Pancreas (tissue), 10 donors: ENCODE measurements at regions not wholly inside any gene's neighbourhood (a gene's known extent, or its start where the extent isn't known, plus 50 kb on each side); places are given as distances from the start of the nearest gene placed in this dataset.

Experiments
- ATAC-seq, 4 donors: fragments of 200-7000 bp; cut with Tn5 transposase; one replicate each; pipeline versions ENCODE4 v1.8.0 to v1.9.1; 2020; ENCODE audit warnings: mild to moderate bottlenecking in 4 of 4, moderate library complexity in 4 of 4
- DNase-seq, 6 donors: peaks; one replicate each; pipeline ENCODE4 v3.0.0-alpha.2; 2020
- FAIRE-seq: peaks from 2 replicates; lab custom pipeline; 2012; peaks lifted over from hg19 to GRCh38; lab: Jason Lieb, UNC
- H3K27ac ChIP-seq, 4 donors: fragments of 200-600 bp; sonication (generic); 1 replicate in 3 of 4; 2 replicates in 1 of 4; pipeline versions ENCODE4 v1.5.0 to v1.8.0; 2020
- H3K27me3 ChIP-seq, 4 donors: fragments of 200-600 bp; one replicate each; pipeline ENCODE4 v1.8.0; 2021
- H3K36me3 ChIP-seq, 3 donors: fragments of 200-600 bp; sonication (generic) in 1 of 3; one replicate each; pipeline versions ENCODE4 v1.5.0 to v1.8.0; 2020 to 2021
- H3K4me1 ChIP-seq, 3 donors: fragments of 200-600 bp; one replicate each; pipeline ENCODE4 v1.8.0; 2021
- H3K4me3 ChIP-seq, 4 donors: fragments of 200-600 bp; sonication (generic) in 2 of 4; one replicate each; pipeline versions ENCODE4 v1.5.0 to v1.8.0; 2020 to 2021
- H3K9me3 ChIP-seq, 4 donors: fragments of 200-600 bp; one replicate each; pipeline ENCODE4 v1.8.0; 2021
- WGBS, 2 donors: extraction: QIAGEN DNeasy Blood & Tissue Kit; methylation state at CpG; one replicate each; pipeline ENCODE4 v1.1.7; 2013; 5-methylcytosine and 5-hydroxymethylcytosine counted together
- intact Hi-C, 3 donors: fragments of 100-400 bp; cut with DNase I; formaldehyde crosslinking; loops; one replicate each; pipeline versions ENCODE4 v1.11.1 to v1.14.2; 2022
- TF ChIP-seq, protein P1 (sequence below), 4 donors: fragments of 200-600 bp; sonication (generic) in 3 of 4; IDR thresholded peaks; one replicate each; pipeline versions ENCODE4 v1.5.0 to v1.8.0; 2021; ENCODE audit warnings: antibody characterized with exemption in 4 of 4
- donor health status: healthy with polysubstance abuse.
- donor health status: DM: no; HTN: no; CAD: no; lungs with moderate emphysema.
- donor health status: DM: no; HTN: no; CAD: no.
- donor health status: control.
- donor health status: control.
- donor health status: Bipolar disorder and iron deficiency.
- donor health status: DM: yes; HTN: yes; CAD: no.
- donor health status: DM: no; HTN: no; CAD: no.
- donor health status: DM: no; HTN: no; CAD: no.
- donor health status: DM: yes; HTN: yes; CAD: no.

DNA sequence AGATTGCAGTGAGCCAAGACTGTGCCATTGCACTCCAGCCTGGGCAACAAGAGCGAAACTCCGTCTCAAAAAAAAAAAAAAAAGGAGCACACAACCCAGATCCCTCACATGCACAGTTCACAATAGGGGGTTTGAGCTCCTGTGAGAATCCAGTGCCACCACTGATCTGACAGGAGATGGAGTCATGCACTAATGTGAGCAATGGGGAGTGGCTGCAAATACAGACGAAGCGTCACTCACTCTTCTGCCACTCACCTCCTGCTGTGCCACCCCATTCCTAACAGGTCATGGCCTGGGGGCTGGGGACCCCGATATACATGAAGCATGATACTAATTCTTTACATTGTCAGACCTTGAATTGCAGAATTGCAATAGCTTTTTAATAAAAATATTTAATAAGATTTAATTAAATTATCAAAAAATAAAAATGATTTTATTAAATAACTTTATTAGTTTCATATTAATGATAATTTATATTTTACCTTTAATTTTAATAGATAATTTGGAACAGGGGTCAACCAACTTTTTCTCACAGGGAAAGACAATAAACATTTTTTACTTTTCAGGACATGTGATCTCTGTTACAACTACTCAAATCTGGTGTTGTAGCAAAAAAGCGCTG lies 171.4 kb downstream of the COPRS start:
- Histone ChIP-seq H3K27ac (no peak overlapping the region), H3K4me3 (no peak overlapping the region), H3K9me3 (no peaks in the 10 kb centered on the region), H3K4me1 (no peaks in the 10 kb centered on the region), H3K36me3 (no peaks in the 10 kb centered on the region), H3K27me3 (no peaks in the 10 kb centered on the region)
- FAIRE-seq = no peak
- DNase-seq = no peak
- intact Hi-C loops = no loop called here
- TF ChIP-seq, protein P1, sequence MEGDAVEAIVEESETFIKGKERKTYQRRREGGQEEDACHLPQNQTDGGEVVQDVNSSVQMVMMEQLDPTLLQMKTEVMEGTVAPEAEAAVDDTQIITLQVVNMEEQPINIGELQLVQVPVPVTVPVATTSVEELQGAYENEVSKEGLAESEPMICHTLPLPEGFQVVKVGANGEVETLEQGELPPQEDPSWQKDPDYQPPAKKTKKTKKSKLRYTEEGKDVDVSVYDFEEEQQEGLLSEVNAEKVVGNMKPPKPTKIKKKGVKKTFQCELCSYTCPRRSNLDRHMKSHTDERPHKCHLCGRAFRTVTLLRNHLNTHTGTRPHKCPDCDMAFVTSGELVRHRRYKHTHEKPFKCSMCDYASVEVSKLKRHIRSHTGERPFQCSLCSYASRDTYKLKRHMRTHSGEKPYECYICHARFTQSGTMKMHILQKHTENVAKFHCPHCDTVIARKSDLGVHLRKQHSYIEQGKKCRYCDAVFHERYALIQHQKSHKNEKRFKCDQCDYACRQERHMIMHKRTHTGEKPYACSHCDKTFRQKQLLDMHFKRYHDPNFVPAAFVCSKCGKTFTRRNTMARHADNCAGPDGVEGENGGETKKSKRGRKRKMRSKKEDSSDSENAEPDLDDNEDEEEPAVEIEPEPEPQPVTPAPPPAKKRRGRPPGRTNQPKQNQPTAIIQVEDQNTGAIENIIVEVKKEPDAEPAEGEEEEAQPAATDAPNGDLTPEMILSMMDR (IDR thresholded peaks at IDR 0.05) = no peak
- ATAC-seq = no peak
- 69 to 74% methylated on average over 6 of the region's 6 CpGs for WGBS, 2 donors

DNA sequence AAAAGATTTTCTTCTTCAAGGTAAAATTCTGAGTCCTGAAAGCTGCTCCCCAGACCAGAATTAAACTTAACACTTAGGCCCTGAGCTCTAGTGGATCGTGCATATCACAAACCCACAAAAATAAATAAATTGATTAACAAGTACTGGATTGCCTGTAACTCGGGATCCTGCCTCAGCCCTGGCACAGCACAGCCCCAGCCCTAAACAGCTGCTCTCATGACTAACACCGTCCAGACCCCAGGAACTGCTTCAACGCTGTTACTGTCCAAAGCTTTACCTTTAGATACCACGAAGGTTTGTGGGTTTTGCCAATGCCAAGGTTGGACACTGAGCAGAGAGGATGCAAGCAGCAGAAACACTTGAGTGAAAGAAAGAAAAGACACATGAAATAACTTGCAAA lies 172.5 kb downstream of the COPRS start:
- no peaks in the 10 kb centered on the region for H3K36me3 ChIP-seq
- H3K27me3 ChIP-seq = no peaks in the 10 kb centered on the region
- no peaks in the 10 kb centered on the region for H3K9me3 ChIP-seq
- H3K4me3 ChIP-seq = no peak overlapping the region
- TF ChIP-seq, protein P1 (IDR thresholded peaks at IDR 0.05) = no peak
- DNase-seq (no peak), FAIRE-seq (no peak), ATAC-seq (no peak)
- no peaks in the 10 kb centered on the region for H3K4me1 ChIP-seq
- 59 to 72% methylated on average over 5 of the region's 5 CpGs for WGBS, 2 donors
- intact Hi-C loops = no loop called here
- no peak overlapping the region for H3K27ac ChIP-seq

- no peak for ATAC-seq
- no peaks in the 10 kb centered on the region for H3K36me3 ChIP-seq
- DNase-seq = no peak
- intact Hi-C loops = no loop called here
- WGBS, 2 donors = 0 to 2% methylated on average over 1 of the region's 1 CpG
- H3K27ac ChIP-seq = no peak overlapping the region
- H3K27me3 ChIP-seq = no peaks in the 10 kb centered on the region
- no peaks in the 10 kb centered on the region for H3K9me3 ChIP-seq
- FAIRE-seq = no peak
- no peak overlapping the region for H3K4me3 ChIP-seq
- TF ChIP-seq, protein P1 (IDR thresholded peaks at IDR 0.05) = no peak
- H3K4me1 ChIP-seq = no peaks in the 10 kb centered on the region
These were observed 174.1 kb downstream of the COPRS start for GRCh38 chr17:31684901-31685300.

DNA sequence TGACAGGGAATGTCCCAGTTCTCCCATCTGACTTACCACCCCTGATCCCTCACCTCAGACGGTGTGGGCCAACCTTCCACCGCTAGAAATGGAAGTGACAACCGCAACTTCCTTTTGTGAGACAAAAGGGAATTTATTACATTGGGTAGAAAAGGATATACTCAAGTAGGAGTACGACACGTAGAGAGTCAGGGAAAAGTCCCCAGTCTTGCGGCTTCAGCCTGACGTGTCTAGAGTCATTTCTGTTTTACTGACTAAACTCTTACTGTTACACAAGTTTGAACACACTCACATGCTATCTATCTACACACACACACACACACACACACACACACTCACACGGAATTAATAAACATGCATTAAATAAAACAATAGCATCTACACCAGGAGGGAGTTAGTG lies 178.9 kb downstream of the COPRS start:
- Histone ChIP-seq H3K27ac (no peak overlapping the region), H3K4me3 (no peak overlapping the region), H3K27me3 (no peaks in the 10 kb centered on the region), H3K9me3 (no peaks in the 10 kb centered on the region), H3K4me1 (no peaks in the 10 kb centered on the region), H3K36me3 (no peaks in the 10 kb centered on the region)
- DNase-seq = no peak
- WGBS, 2 donors = 75 to 85% methylated on average over 8 of the region's 8 CpGs
- intact Hi-C loops = no loop called here
- FAIRE-seq = no peak
- TF ChIP-seq, protein P1 (IDR thresholded peaks at IDR 0.05) = no peak
- ATAC-seq = no peak

DNA sequence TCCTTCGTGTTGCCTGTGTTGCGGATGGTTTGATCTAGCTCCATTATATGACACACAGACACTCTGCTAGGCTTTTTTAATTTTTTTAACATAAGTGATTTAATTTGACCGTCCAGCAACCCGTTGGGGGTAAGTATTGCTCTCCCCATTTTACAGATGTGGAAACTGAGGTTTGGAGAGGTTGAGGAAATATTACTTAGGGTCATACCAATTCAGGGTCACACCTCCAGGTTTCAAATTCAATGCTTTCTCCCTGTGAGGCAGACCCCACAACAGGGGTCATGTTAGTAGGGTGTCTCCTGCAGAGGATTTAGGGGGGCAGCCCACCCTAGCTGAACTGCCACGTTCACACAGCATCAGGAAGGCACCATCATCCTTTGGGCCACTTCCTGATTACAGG lies 179.4 kb downstream of the COPRS start:
- Histone ChIP-seq H3K4me3 (no peak overlapping the region), H3K4me1 (no peaks in the 10 kb centered on the region), H3K9me3 (no peaks in the 10 kb centered on the region), H3K27ac (no peak overlapping the region), H3K27me3 (no peaks in the 10 kb centered on the region), H3K36me3 (no peaks in the 10 kb centered on the region)
- intact Hi-C loops = no loop called here
- ATAC-seq (no peak), FAIRE-seq (no peak), DNase-seq (no peak)
- WGBS, 2 donors = 78 to 90% methylated on average over 5 of the region's 5 CpGs
- TF ChIP-seq, protein P1 (IDR thresholded peaks at IDR 0.05) = no peak
